Activated CD4-positive, CD25-positive, alpha-beta regulatory T cell treated with anti-CD3 and anti-CD28 coated beads, Interleukin-2, amount 50 U/mL, for 24 hours (primary cell): ENCODE measurements at regions not wholly inside any gene's neighbourhood (a gene's known extent, or its start where the extent isn't known, plus 50 kb on each side); places are given as distances from the start of the nearest gene placed in this dataset.
"Not testable (repeated sequence)": the region's sequence is repeated elsewhere in the genome, so short reads cannot be mapped to it uniquely, and the experiment has no call there.

ENCODE experiments used
- ATAC-seq, 2 donors: fragments of 150-1000 bp; cut with Tn5 transposase; one replicate each; pipeline ENCODE4 v1.10.0; 2021; ENCODE audit warnings: mild to moderate bottlenecking in 1 of 2, moderate library complexity in 1 of 2

DNA sequence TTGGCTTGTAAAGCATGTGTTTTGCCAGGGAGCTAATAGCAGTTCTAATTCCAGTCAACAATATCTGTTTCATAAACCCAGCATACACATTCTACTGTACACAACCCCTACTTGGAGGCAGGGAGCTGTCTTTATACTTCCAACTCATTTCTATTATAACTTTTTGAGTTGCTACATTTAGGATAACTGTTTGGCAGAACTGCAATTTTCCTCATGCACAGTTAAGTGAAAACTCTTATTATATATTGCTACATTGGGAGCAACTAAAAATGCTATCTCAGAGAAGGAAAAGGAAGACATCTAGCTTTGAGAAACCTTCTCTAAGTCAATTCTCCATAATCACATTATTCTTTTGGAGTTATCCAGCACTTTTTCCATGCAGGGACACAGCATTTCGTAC is 480.2 kb downstream of the RPS29 start:
- no peak for ATAC-seq

DNA sequence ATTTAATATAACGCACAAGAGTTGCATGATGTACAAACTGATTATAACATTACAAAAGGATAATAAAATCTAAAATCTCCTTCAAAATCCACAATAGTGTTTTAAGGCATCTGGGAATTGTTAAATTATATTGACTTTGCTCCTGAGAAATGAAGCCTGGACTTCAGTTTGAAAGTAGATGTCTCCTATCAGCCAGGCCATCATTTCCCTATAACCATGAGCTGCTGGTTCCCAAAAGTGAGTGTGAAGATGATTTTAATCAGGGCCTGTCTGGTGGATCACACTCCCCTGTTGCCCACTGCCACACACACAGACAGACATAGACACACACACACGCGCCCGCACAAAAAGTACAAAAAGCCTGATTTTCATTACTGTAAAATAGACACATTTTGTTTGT is 480.7 kb downstream of the RPS29 start:
- ATAC-seq, result no peak

DNA sequence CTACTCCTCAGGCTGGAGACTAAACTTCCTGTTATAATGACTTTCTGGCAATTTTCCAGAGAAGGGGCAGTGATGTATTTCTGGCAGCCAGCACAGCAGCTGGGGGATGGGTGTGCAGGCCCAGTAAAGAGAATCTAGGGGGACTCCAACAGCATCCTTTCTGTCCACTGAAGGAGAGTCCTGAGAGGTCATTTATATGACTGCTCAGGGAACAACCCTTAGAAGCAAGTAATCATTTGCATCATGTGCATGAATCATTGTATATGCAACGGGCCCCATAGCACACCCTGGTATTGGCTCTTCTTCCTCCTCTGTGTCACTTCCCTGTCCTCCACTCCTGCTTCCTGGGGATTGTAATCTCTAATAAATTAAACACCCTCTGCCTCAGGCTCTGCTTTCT is 493.8 kb downstream of the RPS29 start:
- ATAC-seq, result no peak

DNA sequence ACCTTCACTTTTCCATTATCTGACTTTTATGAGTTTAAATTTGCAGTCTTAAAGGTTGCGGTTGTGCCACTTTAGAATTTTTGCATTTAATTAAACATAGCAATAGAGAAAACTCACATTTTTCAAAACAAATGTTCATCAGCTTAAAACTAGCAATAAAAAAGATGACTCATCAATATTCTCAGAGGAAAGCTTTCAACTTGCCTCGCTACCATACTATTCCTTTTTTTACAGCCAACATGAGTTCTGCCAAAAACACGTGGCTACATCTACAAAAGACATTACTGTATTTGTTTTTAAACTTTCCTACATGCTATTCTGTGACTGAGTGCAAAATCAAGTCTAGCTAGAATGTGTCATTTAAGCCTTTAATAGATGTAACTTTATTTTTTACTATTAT is 497.1 kb downstream of the RPS29 start:
- no peak for ATAC-seq

DNA sequence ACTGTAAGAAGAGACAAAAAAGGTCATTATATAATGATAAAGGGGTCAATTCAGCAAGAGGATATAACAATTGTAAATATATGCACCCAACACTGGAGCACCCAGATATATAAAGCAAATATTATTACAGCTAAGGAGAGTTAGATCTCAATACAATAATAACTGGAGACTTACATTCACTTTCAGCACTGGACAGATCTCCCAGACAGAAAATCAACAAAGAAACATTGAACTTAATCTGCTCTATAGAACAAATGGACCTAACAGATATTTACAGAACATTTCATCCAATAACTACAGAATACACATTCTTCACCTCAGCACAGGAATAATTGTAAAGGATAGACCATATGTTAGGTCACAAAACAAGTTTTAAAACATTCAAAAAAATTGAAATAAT is 512.9 kb downstream of the RPS29 start:
- ATAC-seq, result not testable (repeated sequence)

DNA sequence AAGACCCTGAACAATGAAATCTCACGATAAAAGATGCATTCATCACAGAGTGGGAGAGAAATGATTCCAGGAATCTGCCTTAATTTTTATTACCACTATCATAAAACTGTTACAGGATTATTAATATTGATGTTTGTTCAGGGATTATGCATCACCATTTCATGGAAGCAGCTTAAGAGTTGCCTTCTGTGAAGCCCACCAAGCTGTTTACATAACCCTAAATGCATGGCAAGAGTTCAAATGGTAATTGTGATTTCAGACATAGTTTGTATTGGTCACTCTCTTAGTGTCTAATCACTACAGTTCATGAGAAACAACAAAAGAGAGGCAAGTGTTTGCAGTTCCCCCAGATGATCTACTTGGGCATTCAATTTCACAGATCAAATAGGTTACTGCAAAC is 527.7 kb downstream of the RPS29 start:
- ATAC-seq, result no peak

DNA sequence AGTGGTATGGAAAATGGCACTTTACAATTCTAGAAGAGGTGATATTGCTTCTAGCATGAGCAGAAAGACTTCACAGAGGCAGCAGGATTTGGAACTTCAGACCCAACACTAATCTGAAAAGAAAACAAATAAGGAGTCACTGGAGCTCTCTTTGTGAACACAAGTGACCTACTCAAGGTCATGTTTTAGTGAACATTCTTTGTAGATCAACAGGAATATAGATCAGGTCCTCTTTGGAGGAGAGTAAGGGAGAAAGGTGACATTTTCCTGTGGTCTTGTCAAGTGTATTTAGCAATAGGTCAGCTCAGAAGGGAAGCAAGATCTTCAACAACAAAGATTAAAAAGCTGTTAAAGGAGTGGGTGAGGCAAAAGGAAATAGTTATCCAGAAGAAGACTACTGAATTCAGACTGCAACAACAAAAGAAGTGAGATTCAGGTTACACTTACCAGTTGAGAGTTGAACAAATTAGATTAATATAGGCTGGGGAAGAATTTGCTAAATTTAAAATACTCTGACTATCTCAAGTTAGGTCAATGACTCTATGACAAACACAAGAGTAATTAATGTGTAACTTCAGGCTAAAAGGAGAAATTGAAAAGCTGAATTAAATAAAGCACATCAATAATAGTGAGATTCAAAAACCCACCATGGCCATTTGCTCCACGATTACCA is 528.2 kb downstream of the RPS29 start:
- ATAC-seq, result no peak

DNA sequence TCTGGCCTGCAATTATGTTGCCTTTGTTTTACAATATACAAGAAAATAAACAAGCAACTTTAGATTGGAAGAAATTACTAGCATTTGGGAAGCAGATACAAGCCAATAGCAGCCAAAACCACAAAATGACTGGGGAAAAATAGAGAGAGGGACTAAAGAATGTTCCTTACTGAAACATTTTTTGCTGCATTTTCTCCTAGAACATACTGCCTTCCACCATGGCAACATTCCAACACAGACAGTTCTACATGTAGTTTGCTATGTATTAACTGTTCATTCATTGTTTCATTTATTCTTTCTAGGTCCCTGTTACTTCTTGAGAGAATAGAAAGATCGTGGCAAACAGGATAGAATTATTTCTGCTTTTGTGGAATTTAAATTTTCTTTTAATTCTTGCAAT is 530.2 kb downstream of the RPS29 start:
- no peak for ATAC-seq

DNA sequence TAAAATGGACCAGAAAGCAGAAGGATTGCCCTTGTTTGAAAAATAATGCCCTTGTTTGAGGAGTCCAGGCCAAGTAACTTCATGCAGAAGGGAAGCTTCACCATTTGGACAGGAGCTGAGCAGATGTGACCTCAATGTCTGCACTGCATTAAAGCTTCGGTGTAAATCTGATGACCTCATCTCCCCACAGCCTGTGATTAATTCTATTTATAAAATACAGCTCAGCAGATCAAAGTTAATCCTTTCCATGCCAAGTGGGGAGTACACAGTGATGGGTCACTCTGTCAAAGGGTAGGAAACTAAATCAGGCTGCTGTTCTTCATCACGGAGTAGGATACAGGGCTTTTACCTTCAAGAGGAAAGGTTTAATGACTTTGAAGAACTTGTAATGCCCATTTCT is 533.7 kb downstream of the RPS29 start:
- no peak for ATAC-seq

DNA sequence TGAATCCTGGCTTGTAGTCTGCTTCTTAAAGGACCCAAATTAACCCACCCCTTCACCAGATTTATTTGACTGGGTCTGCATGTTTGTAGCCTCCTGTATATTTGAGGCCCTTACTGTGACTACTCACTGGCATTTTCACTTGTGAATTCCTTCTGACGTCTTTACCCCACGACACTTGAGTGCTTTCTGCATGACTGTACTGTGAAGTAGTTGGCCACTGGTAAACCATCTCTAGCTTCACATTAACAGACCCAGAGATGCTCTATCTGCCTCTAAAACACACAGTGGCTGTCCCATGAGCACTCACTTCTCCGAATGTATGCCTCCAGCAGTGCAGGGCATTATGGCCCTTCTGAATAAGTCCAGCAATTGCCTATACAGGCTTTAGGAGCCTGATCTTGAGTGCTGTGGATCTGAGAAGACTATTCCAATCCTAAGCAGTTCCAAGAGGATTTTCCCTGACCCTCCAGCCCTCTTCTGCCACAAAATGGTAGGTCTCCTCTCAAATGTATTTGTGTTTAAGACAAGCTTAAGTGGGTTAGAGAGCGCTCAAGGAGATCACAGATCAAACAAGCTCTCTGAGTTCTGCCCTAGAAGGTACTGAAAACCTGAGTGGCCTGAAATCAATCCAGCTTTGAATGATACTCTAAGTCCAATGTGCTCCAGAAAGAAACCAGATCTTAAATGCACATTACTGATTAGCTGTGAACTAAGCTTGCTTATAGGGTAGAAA is 534.7 kb downstream of the RPS29 start:
- ATAC-seq, result no peak

DNA sequence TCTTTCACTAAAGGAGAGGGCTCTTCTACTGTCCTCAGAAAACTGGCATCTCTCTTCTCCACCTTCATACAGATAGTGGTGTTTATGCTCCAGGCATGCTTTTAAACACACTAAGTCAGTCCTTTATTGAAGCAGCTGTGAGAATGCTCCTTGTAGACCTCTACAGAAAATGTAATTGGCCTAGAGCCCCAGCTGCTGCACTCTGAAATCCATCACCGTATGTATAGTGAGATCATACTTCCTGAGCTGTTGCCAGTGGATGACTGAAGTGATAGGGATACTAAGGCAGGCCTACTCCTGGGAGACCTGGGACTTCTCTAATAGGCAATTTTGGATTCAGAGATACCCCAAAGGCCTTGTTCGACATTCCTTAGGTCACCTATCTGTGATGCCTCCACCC is 535.4 kb downstream of the RPS29 start:
- no peak for ATAC-seq

DNA sequence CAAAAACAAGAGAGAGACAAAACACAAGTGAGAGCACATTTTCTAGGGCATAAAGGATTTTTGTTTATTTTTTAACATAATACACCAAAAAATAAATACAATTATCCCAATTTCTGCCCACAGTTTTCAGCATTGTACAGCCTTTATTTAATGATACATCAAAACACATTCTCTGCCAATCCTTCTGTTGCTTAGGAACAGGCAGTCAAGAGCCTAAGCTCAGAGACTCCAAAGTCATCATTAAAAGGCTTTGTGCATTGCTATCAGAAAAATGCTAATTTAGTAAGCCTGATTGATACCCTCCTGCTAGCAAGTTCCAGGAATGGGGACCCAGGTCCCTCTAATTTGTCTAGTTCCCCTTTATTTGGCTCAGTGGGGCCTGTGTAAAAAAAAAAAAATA is 536.5 kb downstream of the RPS29 start:
- ATAC-seq, result no peak

DNA sequence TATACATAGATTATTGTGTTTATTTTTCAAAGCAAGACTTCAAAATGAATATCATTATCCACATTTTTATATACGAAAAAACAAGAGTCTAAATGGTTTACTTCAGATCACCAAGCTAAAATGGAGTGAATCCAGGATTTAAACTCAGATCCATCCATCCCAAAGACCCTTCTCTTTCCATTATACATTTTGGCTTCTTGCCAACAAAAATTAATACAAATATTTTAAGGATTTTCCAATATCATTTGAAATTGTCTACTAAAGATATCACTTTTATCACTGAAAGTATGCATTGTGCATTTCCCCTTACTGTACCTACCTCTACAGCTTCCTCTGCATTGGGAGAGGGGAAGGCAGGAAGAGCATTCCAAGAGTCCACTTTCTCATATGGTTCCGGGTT is 541.2 kb downstream of the RPS29 start:
- no peak for ATAC-seq

DNA sequence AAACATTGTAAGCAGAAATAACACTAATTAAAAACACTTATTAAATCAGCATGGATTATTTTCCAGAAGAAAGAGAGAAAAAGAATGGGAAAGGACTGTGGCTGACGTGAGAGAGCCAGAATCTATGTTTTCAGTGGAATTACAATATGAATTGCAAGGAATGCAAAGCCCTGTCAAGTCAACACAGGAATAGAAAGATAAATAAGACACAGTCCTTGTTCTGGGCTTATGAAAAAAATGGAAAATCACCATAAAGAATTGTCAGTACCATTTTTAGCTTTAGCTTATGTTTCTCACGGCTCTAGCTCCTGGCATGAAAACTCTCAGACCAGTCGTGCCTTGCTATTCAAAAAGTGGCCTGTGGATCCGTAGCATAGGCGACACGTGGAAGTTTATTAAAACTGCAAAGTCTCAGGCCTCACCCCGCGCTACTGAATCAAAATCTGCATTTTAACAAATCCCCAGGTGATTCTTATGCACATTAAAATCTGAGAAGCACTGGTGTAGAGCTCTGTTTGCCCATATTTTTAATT is 549.1 kb downstream of the RPS29 start:
- ATAC-seq, result no peak

DNA sequence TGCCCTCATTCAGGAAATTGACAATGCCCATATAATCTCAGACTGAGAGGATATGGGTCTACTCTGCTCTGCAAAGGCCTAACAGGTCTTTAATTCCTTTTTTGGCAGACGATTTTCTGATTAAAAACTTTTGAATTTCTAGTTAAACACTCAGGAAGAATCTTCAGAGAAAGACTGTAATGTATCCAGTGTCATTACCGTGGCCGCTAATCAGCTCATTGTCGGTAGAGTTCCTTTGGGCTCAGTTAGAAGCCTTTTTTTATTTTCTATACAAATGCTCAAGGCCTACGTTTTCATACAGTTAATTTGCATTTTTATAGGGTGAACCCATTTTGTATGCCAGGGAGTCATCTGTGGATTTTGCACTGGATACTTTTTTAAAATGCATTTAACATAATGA is 549.9 kb downstream of the RPS29 start:
- no peak for ATAC-seq

DNA sequence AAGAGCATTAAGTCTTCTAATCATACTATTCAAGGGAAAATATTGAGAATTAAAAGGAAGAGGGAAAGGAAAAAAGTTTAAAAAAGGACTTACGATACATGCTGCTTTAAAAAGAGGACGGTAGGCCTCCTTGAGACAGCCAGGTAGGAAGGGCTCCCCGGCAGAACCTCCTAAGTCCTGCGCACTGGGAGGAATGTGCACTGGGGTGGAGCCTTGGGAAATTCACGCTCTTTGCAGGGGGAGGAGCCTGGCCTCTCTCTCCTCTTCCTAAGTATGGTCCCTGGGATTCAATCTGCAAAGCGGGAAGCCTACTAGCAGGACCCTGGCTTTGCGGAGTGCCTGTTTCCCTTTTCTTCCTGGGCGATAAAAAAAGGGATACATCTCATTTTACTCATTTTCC is 553.0 kb downstream of the RPS29 start:
- no peak for ATAC-seq

DNA sequence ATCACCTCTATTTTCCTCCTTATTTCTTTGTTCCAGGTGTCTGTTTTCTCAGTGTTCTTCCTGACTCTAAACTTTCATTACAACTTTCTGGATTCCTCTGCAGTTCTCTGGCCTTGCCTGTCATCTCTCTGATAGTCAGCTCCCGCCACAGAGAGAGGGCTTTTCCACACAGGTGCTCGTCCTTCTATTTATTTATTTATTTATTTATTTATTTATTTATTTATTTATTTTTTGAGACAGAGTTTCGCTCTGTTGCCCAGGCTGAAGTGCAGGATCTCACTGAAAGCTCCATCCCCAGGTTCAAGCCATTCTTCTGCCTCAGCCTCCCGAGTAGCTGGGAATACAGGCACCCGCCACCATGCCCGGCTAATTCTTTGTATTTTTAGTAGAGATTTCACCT is 554.5 kb downstream of the RPS29 start:
- ATAC-seq, result not testable (repeated sequence)

DNA sequence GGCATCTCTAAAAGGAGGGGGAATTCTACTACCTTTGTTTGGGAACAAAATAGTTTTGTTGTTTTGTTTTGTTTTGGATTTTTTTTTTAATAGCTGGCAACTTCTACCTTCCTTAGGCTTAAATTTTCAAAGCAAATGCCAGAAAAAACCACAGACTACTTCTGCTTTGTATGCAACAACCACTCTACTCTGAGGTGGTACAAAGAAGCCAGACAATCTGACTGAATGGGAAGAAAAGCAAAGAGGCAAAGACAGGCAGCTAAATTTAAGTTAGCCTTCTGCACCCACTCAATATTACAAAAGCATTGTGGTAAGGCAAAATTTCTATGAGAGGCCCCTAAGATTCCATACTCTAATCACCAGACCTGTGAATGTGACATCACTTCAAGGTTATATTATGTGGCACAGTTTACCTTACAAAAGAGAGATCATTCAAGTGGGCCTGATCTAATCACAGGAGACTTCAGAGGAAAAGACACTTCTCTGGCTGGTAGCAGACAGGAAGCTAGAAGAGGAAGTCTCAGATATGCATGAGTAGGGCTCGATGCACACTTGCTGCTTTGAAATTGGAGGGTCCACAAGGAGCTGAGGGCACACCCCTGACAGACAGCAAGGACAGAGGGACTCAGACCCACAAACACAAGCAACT is 566.6 kb downstream of the RPS29 start:
- ATAC-seq, result no peak

DNA sequence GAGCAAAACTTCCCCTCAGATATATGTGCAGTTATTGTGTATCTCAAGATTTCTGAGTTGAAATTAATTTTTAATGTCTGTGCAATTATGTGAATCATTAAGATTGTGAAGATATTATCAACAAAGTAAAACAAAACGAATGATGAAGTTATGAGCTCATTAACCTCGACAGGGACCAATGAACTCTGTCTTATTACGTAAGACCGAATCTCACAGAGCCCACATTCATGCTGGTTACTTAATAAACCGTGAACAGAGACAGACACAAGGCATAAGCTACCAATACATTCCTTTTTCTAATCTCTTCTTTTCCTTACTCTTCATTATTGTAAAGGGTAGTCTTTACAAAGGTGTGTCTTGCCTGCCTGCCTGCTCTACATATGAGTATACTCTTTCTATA is 568.7 kb downstream of the RPS29 start:
- ATAC-seq, result no peak

DNA sequence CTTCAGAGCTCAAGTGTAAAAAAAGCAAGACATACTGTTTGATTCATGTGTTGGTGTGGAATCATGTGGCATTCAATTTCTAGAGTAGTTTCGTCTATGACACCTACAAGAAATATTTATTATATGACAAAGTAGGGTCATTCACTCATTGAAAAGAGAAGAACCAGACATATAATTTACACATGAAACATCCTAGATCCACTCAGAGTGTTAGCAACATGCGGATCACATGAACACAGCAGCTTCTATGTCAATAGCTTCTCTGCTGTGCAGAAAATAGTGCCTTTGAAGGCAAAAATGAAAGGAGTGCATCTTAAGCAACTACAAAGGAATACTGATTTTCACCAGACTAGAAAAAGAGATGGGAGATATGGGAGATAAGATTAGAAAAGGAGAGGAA is 569.8 kb downstream of the RPS29 start:
- no peak for ATAC-seq

DNA sequence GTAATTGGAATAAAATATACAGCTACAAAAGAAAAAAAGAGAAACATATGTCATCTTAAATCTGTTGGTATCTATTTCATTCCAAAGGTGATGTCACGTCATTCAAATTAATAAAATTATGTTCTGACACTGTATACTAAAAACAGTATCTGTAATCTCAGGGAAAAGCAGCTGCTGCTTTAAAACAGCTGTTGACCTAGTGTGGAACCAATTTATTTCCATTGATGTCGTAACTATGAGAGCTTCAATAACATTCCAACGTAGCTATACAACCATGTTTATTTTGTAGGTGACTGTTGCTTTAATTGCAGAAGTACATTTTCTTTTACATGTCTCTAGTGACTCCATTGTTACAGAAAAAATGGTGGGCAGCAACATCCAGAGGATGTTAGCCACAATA is 571.7 kb downstream of the RPS29 start:
- no peak for ATAC-seq

DNA sequence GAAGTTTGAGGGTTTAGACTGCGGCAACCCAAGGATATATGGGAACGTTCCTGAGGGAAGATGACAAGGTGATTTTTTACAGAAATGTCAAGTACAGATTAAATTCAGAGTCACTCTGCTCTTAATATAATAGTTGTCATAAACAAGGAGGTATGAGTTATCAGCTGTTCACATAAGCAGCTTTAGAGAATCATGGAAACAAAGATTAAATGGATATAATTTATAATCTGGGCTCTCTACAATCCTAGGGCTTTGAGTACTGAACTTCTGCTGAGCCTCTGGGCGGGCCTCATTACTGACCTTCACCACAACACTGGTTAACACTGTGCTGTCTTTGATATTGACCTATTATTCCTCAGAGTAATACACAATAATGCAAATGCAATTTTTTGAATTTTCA is 577.8 kb downstream of the RPS29 start:
- no peak for ATAC-seq

DNA sequence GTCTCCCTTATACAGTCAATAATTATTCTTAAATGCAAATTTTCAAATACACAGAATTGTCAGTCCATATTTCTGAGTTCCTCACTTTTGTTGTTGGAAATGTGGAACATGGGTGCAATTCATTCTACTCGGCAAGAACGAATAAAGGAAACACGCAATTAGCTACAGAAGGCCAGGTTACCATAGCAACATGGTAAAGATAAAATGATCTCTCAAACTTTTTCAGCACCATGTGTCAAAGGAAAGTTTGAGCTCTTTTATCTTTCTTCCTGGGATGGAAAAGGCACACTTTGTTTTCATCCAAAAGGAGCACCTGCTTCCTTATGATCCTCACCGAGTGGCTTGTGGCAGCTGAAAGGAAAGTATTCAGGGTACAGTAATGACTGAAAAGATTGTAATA is 595.0 kb downstream of the RPS29 start:
- ATAC-seq, result no peak

DNA sequence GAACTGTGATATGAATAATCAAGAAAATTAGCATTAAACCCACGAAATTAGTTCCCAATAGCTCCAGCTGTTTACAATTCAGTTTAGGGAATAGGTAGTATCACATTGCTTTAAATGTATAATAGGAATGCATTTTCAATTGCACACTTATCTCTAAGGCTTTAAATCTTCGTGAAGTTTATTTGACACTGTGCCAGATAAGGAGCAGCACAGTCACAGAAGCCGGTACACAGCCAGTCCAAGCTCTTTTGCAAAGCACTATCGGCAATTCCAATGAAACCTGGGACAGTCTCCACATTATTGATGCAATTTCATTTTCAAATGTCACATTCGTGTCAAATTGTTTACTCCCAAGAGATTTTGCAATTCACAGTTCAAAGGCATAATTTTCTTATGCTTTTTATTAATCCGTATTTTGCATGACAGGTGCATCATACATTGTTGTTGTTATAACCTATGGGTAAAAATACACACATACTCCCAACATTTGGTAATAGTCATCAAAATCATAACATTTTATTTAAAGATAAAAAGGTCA is 602.8 kb downstream of the RPS29 start:
- no peak for ATAC-seq
